ENCODE measurements at regions not wholly inside any gene's neighbourhood (a gene's known extent, or its start where the extent isn't known, plus 50 kb on each side); places are given as distances from the start of the nearest gene placed in this dataset.
"Not testable (repeated sequence)": the region's sequence is repeated elsewhere in the genome, so short reads cannot be mapped to it uniquely, and the experiment has no call there.

- DNase-seq (ENCODE audit: low read depth, low spot score): no peak
These were observed 67.4 kb downstream of the ARRDC3 start for GRCh38 chr5:91315701-91316100.

GRCh38 chr5:91313757-91314673, 69.1 kb downstream of the ARRDC3 start:
- no peak for DNase-seq (ENCODE audit: low read depth, low spot score)

DNA sequence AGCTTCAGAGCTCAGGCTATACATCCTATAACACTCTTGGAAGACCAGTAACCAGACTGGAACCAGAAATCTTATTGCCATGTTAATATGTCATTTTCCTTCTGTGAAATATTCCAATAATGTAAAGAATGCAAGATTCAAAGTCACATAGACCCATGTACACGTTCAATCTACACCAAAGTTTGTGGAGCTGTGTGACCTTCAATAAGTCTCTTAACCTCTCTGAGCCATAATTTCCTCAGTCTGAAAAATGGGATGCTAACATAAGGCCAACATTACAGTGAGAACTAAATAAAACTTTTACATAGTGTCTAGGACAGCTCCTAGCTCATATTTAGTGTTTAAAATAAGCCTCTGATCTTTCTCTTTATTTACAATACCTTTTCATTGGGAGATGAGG, 70.4 kb downstream of the ARRDC3 start:
- no peak for DNase-seq (ENCODE audit: low read depth, low spot score)

- DNase-seq (ENCODE audit: low read depth, low spot score): no peak
These were observed 71.2 kb downstream of the ARRDC3 start for GRCh38 chr5:91311697-91312501.

DNA sequence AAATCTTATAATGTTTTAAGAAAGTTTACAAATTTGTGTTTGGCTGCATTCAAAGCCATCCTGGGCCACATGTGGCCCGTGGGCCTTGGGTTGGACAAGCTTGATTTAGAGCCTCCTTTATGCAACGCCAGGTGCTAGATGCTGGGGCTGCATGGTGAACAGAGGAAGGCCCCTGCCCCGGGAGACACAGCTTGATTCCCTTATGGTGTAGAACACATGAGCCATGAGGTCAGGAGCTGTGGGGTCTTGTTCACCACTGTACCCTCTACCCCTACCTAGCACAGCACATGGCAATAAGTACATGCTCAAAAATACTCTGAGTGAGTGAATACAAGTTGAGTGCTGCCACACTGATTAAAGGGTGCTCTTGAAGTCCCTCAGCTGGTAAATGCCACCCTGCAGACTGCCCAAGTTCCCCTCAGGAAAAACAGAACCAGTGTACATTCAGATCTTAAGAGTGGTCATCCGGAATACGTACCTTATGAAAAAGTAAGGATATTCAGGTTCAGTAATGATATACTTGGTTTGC, 71.9 kb downstream of the ARRDC3 start:
- DNase-seq (ENCODE audit: low read depth, low spot score): no peak

- DNase-seq (ENCODE audit: low read depth, low spot score): not testable (repeated sequence)
These were observed 75.0 kb downstream of the ARRDC3 start for GRCh38 chr5:91308157-91308556.

- no peak for DNase-seq (ENCODE audit: low read depth, low spot score)
These were observed 76.1 kb downstream of the ARRDC3 start for GRCh38 chr5:91307048-91307447.

DNA sequence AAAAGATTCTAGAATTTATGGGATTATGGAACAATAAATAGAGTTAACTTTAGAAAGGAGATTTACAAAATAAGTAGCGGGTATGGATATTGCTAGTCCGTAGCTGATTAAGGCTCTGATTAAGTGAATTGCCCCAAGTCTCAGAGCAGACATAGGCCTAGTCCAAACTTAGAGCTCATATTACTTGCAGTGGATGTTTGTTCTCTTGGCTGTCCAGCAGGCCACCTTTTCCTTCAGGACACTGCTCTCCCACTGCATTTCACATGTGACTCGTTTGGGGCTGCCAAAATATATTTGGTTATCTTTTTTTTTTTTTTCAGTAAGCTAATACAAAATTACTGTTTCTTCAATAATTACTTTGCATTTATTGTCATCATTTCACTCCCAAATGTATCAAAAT, 76.6 kb downstream of the ARRDC3 start:
- DNase-seq (ENCODE audit: low read depth, low spot score): no peak

DNA sequence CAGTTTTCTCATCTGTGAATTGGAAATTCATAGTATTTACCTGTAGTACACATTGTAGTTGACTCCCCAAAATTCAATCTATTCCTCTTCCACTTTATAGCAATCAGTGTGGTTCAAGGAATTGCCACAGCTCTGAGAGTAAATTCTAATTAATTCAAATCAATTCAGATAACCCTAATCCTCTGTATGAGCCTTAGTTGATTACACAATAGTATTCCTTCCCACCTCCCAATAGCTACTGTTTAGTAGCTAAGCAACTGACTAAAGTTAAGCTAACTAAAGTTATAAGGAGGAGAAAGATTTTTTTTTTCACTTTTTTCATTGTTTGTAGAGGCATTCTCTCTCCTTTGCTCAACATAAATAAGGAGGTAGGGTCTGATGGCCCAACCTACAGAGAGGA, 77.5 kb downstream of the ARRDC3 start:
- no peak for DNase-seq (ENCODE audit: low read depth, low spot score)

- DNase-seq (ENCODE audit: low read depth, low spot score): not testable (repeated sequence)
These were observed 79.1 kb downstream of the ARRDC3 start for GRCh38 chr5:91304015-91304414.

- DNase-seq (ENCODE audit: low read depth, low spot score): no peak
These were observed 80.2 kb downstream of the ARRDC3 start for GRCh38 chr5:91302958-91303357.

GRCh38 chr5:91302305-91302704, 80.8 kb downstream of the ARRDC3 start:
- DNase-seq (ENCODE audit: low read depth, low spot score): no peak

DNA sequence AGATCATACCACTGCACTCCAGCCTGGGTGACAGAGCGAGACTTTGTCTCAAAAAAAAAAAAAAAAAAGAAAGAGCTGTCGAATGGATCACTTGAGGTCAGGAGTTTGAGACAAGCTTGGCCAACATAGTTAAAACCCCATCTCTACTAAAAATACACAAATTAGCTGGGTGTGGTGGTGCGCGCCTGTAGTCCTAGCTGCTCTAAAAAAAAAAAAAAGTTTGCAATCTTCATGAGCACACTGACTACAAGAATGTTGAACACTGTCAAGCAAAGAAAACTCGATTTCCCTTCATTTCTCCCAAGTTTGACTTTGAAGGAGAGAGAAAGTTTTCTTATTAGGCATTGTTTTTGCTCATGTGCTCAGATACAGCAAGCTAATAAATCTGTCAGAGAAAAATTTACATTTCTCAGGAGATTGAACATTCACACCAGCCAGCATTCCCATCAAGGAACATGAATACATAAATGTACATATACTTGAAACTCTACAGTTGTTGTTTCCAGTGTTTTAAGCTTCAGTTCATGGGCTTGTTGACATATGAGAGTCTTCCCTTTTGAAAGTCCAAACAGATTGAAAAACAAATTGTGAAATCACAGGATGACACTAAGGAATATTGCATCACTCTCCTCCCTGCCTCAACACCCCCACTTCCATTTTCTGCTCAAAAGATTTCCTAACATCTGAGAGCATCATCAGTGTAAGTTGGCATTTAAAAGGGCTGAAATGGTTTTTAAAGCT, 81.8 kb downstream of the ARRDC3 start:
- no peak for DNase-seq (ENCODE audit: low read depth, low spot score)

DNA sequence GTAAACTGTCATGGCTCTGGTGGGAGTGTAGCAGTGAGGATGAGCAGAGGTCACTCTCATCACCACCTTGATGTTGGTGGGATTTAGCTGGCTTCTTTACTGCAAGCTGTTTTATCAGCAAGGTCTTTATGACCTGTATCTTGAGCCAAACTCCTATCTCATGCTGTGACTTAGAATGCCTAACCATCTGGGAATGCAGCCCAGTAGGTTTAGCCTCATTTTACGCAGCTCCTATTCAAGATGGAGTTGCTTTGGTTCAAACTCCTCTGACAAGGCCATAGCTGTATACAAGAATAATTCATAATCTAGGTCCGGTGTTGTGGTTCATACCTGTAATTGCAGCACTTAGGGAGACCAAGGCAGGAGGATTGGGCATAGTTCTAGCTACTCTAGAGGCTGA, 85.1 kb downstream of the ARRDC3 start:
- no peak for DNase-seq (ENCODE audit: low read depth, low spot score)

DNA sequence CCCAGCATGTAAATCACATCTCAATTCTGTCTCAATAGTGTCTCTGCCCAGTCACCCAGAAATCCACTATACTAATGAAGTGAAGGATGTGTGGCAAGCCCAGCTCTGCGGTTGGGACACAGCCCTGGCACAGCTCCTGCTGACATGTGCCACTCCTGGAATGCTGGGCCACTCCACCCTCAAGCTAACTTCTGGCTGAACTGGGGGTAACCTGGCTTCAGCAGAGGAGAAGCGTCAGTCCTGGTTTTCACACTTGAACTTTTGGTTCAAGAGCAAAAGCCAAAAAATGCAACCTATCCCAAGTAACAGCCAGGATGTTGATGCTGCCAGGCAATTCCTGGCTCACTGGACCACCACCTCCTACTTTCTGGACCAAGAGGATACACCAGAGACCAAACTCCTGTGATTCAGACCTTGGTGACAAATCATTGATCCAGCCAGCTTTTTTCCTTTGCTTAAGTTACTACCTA, 86.4 kb downstream of the ARRDC3 start:
- DNase-seq (ENCODE audit: low read depth, low spot score): no peak

GRCh38 chr5:91296102-91296501, 87.0 kb downstream of the ARRDC3 start:
- DNase-seq (ENCODE audit: low read depth, low spot score): not testable (repeated sequence)

- DNase-seq (ENCODE audit: low read depth, low spot score): no peak
These were observed 90.0 kb downstream of the ARRDC3 start for GRCh38 chr5:91293131-91293530.

- DNase-seq (ENCODE audit: low read depth, low spot score): no peak
These were observed 91.2 kb downstream of the ARRDC3 start for GRCh38 chr5:91291628-91292569.

- no peak for DNase-seq (ENCODE audit: low read depth, low spot score)
These were observed 94.8 kb downstream of the ARRDC3 start for GRCh38 chr5:91288118-91288916.

GRCh38 chr5:91285062-91285461, 98.1 kb downstream of the ARRDC3 start:
- not testable (repeated sequence) for DNase-seq (ENCODE audit: low read depth, low spot score)
